HG02610 (cell line): ENCODE measurements at regions not wholly inside any gene's neighbourhood (a gene's known extent, or its start where the extent isn't known, plus 50 kb on each side); places are given as distances from the start of the nearest gene placed in this dataset.
"Not testable (repeated sequence)": the region's sequence is repeated elsewhere in the genome, so short reads cannot be mapped to it uniquely, and the experiment has no call there.

Experiments
- ATAC-seq: cut with Tn5 transposase; IDR thresholded peaks from one replicate; pipeline ENCODE4 v1.9.1; 2021; ENCODE audit warnings: mild to moderate bottlenecking, moderate library complexity; ENCODE audit not compliant: unreplicated experiment

DNA sequence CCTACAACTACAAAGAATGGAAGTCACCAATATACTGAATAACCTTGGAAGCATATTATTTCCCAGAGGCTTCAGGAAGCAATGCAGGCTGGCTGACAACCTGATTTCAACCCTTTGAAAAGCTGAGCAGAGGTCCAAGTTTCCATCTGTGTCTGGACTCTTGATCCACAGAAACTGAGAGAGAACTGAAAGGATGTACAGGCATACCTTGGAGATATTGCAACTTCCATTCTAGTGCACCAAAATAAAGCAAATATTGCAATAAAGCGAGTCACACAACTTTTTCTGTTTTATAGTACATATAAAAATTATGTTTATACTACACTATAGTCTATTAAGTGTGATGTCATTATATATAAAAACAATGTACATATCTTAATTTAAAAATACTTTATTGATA lies 85.3 kb downstream of the TYW3 start:
- ATAC-seq, result no peak

DNA sequence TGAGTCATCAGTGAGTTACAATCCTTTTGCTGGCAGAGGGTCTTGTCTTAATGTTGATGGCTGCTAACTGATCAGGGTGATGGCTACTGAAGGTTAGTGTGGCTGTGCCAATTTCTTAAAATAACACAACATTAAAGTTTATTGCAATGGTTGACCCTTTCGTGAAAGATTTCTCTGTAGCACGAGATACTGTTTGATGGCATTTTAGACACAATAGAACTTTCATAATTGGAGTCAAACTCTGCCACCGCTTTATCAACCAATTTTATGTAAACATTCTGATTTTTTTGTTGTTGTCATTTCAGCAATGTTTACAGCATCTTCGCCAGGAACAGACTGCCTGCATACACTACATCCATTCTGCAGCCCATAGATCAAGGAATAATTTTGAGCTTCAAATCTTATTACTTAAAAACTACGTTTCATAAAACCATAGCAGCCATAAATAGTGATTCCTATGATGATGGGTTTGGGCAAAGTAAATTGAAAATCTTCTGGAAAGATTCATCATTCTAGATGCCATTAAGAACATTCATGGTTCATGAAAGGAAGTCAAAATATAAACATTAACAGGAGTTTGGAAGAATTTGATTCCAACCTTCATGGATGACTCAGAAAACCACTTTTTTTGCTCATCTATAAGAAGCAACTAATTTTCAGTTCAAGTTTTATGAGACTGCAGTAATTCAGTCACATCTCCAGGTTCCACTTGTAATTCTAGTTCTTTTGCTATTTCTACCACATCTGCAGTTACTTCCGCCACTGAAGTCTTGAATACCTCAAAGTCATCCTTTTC lies 85.9 kb downstream of the TYW3 start:
- no peak for ATAC-seq

GRCh38 chr1:74822851-74823401 lies 90.0 kb downstream of the TYW3 start:
- no peak for ATAC-seq

DNA sequence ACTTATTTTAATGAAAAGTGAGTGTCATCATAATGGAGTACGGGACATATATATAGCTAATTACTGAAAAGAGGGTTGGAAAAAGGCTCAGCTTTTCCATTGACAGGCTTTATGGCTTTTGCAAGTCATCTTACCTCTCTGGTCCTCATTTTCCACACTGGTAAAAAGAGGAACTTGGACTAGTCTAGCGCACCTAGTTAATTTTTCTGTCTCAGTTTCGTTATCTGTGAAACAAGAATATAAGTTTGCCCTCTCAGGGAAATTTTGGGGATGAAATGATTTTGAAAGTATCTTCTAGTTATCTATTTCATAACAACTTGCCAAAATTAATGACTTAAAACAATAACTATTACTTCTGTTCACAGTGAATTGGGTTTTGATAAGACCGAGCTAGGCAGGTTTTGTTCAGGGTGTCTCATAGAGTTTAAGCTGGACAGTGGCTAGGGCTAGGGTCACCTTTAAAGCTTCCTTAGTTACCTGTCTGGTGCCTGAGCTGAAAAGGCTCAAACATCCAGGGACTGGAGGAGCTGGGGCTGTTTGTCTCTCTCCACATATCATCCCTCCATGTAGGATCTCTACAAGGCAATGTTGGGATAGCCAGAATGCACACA lies 91.7 kb downstream of the TYW3 start:
- peak; percentile 63 for ATAC-seq

DNA sequence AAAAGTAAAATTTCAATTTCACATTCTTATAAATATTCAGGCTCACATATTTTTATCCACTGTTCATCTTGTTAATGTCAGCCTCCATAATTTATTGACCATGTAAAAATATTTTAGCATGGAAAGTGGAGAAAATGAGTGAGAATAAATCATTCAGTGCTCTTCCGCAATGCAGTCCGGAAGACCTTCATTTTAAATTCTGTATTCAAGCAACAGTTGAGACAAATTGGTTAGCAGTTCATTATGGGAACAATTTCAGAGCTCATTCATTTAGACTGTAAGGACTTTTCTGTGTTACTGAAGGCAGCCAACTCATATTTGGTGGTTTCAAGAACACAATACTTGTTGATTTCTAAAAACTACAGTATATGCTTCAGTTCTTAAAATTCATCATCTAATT lies 97.8 kb downstream of the TYW3 start:
- ATAC-seq, result no peak

- ATAC-seq, result no peak
These were observed 101.3 kb downstream of the TYW3 start for GRCh38 chr1:74834261-74834660.

- no peak for ATAC-seq
These were observed 102.1 kb downstream of the TYW3 start for GRCh38 chr1:74835051-74835450.

DNA sequence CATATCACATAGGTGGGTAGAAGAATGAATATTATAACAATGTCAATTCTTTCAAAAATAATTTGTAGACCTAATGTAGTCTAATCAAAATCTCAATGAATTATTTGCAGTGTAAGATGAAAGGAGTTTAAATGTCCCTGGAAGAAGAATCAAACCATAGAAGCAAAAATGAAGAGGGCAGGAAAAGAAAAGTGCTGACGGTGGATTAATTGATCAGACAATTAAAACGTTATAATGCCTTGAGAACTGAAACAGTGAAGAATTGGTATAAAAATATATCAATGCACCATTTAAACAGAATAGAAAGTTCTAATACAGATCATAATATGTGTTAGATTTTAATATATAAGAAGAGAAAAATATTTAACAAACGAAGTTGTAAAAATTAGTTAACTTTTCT lies 109.8 kb downstream of the TYW3 start:
- no peak for ATAC-seq

DNA sequence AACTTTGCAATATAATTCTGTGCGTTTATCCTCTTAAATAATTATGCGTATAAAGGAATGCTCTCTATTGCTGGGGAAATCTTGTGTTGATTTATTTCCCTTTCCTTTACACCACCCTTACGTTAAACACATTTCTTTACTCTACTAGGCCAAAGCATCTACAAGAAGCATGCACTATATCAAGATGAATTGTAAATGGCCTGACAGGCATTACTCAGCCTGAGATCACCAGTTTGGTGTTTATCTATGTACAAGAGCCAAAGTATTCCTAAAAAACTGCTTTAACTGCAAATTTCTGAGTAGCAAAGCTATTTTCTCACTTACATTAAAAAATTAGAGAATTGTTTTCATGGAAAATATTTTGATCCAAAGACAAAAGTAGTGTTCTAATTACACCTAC lies 114.8 kb downstream of the TYW3 start:
- no peak for ATAC-seq

DNA sequence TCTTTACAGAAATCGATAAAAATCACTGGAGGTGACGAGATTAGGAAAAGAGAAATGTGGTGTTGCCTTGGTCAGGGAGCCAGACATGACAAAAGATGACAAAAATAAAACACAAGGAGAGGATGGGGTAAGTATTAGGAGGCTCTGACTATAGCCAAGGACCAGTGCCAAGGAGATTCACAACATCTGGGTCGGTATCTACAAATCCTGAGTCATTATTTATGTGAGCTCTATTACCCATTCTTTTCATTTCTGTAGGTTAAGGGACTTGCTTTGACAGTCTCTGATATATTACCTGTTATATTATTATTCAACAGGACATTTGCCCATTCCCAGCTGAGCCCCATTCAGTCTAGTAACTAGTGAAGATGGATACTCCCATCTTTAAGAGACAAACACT lies 120.8 kb downstream of the TYW3 start:
- ATAC-seq, result no peak

GRCh38 chr1:74856174-74856573 lies 123.2 kb downstream of the TYW3 start:
- no peak for ATAC-seq

- ATAC-seq, result peak; percentile 36
These were observed 124.7 kb downstream of the TYW3 start for GRCh38 chr1:74857676-74858075.

- peak; percentile 55 for ATAC-seq
These were observed 125.2 kb downstream of the TYW3 start for GRCh38 chr1:74858136-74858535.

DNA sequence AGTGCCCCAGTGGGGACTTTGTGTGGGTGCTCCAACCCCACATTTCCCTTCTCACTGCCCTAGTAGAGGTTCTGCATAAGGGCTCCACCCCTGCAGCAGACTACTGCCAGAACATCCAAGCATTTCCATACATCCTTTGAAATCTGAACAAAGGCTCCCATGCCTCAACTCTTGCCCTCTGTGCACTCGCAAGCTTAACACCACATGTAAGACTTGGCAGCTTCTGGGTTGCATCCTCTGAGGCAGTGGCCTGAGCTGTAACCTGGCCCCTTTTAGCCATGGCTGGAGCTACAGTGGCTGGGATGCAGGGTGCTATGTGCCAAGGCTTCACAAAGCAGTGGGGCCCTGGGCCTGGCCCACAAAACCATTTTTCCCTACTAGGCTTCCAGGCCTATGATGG lies 128.9 kb downstream of the TYW3 start:
- ATAC-seq, result no peak

GRCh38 chr1:74869702-74870101 lies 136.8 kb downstream of the TYW3 start:
- no peak for ATAC-seq

DNA sequence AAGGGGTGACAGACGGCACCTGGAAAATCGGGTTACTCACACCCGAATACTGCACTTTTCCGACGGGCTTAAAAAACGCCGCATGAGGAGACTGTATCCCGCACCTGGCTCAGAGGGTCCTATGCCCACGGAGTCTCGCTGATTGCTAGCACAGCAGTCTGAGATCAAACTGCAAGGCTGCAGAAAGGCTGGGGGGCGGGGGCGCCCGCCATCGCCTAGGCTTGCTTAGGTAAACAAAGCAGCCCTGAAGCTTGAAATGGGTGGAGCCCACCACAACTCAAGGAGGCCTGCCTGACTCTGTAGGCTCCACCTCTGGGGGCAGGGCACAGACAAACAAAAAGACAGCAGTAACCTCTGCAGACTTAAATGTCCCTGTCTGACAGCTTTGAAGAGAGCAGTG lies 144.4 kb downstream of the TYW3 start:
- not testable (repeated sequence) for ATAC-seq

DNA sequence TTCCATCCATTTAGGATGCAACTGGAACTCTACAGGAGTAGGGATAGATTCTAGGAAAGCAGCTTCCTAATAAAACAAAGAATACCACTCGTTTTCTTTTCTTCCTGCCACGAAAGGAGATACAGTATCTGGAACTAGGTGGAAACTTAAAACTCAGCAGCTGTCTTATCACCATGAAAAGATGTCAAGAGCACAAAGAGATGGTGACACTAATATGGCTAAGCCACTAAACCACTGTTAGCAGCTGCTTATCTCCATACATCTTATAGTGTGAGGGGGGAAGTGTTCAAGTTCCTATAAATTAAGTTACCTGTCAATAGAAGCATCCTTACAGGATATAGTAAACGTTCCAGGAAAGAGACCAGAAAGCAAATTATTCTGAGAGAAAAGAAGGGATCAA lies 162.5 kb downstream of the TYW3 start:
- no peak for ATAC-seq

- ATAC-seq, result no peak
These were observed 175.2 kb downstream of the TYW3 start for GRCh38 chr1:74908131-74908530.

DNA sequence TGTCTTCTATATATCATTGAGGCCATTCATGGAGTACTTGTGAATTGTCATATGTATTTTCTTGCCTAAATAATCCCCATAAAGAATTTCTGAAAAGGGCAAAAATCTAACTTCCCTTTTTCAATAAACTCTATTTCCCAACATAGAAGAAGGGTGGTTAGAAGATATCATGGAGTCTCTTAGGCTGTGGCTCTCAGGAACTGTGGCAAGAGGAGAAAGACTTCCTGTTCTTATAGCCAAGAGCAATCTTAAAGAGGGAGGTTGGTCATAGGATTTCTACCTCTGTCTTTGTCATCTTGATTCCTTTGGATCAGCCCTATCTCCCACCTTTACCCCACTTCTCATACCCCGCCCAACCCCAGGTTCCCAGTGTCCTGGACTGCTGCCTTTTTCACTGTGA lies 175.8 kb downstream of the TYW3 start:
- ATAC-seq, result no peak

DNA sequence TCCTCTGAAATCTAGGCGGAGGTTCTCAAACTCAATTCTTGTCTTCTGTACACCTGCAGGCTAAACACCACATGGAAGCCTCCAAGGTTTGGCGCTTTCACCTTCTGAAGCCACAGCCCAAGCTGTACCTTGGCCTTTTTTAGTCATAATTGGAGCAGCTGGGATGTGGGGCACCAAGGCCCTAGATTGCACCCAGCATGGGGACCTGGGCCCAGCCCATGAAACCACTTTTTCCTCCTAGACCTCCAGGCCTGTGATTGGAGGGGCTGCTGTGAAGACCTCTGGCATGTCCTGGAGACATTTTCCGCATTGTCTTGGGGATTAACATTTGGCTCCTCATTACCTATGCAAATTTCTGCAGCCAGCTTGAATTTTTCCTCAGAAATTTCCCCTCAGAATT lies 181.0 kb downstream of the TYW3 start:
- no peak for ATAC-seq

- no peak for ATAC-seq
These were observed 200.5 kb downstream of the TYW3 start for GRCh38 chr1:74933500-74933899.

- no peak for ATAC-seq
These were observed 198.7 kb upstream of the LHX8 start for GRCh38 chr1:74935446-74935845.
